ENCODE measurements at regions not wholly inside any gene's neighbourhood (a gene's known extent, or its start where the extent isn't known, plus 50 kb on each side); places are given as distances from the start of the nearest gene placed in this dataset.
"Not testable (repeated sequence)": the region's sequence is repeated elsewhere in the genome, so short reads cannot be mapped to it uniquely, and the experiment has no call there.

DNA sequence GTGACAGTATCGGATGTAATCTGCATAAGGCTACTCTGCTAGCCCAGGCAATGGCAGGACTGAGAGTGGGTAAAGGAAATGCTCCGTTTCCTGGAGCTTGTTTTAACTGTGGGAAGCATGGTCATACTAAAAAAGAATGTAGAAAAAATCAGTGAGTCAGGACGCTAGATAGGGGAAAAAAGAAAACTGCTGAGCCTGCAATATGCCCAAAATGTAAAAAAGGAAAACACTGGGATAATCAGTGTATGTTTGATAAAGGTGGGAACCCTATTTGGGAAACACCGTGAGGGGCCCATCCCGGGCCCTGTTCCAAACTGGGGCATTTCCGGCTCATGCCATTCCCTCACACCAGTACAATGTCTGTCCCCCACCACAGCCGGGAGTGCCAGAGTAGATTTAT lies 775.8 kb downstream of the ZPLD1 start:
- no peak for DNase-seq

GRCh38 chr3:103218146-103218545 lies 783.3 kb downstream of the ZPLD1 start:
- DNase-seq = peak; percentile 28

DNA sequence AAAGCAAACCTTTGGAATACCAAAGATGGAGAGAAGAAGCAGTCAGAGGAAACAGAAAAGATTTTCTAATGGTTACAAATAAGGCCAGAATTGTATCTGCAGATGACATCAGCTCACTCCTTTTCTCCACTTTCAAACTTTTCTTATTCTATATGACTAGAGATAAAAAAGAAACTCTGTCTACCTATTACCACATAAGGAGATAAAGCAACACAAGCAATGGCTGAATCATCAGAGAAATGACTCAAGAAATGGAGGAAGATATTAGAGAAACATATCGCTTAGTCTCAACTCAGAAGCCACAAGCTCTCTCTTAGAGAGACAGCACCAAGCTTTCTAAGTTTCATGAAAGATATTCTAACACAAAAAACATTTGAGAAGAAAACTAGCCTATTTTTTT lies 784.0 kb downstream of the ZPLD1 start:
- DNase-seq = peak; percentile 13

- no peak for DNase-seq
Observed at GRCh38 chr3:103227651-103228050, 792.8 kb downstream of the ZPLD1 start.

- DNase-seq = no peak
Observed at GRCh38 chr3:103247459-103247858, 812.6 kb downstream of the ZPLD1 start.

DNA sequence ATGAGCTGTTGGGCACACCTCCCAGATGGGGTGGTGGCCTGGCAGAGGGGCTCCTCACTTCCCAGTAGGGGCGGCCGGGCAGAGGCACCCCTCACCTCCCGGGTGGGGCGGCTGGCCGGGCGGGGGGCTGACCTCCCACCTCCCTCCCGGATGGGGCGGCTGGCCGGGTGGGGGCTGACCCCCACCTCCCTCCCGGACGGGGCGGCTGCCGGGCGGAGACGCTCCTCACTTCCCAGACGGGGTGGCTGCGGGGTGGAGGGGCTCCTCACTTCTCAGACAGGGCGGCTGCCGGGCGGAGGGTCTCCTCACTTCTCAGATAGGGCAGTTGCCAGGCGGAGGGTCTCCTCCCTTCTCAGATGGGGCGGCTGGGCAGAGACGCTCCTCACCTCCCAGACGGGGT lies 820.0 kb downstream of the ZPLD1 start:
- not testable (repeated sequence) for DNase-seq

GRCh38 chr3:103269287-103269686 lies 834.5 kb downstream of the ZPLD1 start:
- DNase-seq = no peak

- DNase-seq = no peak
Observed at GRCh38 chr3:103271575-103271974, 836.8 kb downstream of the ZPLD1 start.

- DNase-seq = peak; percentile 2
Observed at GRCh38 chr3:103295974-103296570, 861.3 kb downstream of the ZPLD1 start.

DNA sequence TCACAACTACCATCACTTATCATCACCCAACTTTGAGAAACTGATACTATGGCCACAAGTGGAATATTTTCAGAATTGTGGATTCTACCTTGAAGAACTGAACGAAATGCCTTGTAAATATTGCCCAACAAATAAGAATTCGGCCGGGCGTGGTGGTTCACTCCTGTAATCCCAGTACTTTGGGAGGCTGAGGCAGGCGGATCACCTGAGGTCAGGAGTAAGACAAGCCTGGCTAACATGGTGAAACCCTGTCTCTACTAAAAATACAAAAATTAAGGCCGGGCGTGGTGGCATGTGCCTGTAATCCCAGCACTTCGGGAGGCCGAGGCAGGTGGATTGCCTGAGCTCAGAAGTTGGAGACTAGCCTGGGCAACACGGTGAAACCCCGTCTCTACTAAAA lies 862.7 kb downstream of the ZPLD1 start:
- not testable (repeated sequence) for DNase-seq

DNA sequence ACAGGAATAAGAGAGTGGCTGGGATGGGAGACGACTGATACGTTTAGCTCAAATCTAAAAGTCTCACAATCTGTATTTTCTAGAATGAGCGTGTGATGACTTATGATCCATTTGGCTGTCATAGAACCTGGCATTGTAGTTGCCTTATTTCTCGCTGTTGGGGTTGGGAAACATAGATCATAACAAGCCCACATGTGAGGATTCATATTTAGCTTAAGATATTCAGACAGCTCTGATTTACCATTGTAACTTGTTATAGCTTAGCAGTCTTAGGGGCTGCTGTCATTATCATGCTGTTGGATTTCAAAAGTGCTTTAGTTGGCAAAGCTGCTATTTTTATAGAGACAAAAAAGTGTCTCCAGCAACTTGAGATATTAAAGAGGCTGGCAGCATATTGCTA lies 871.3 kb downstream of the ZPLD1 start:
- DNase-seq = no peak

DNA sequence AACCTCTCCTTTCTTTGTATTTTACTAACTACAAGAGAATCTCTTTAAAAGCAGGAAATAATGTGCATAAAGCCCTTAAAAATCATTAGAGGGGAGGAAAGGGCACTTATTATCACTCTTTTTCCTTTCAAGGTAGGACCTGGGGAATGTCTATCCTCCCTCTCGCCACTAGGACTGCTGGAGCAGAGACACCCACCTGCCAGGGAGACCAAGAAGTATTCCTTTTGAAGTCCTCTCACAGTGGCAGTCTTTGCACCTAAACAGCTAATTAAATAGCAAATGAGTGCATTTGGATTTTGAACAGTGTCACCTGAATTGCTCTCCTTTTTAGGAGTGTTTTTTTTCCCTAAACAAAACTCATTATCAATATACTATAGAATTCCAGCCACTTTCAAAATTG lies 874.1 kb downstream of the ZPLD1 start:
- DNase-seq = no peak

GRCh38 chr3:103319912-103320311 lies 885.1 kb downstream of the ZPLD1 start:
- DNase-seq = no peak

DNA sequence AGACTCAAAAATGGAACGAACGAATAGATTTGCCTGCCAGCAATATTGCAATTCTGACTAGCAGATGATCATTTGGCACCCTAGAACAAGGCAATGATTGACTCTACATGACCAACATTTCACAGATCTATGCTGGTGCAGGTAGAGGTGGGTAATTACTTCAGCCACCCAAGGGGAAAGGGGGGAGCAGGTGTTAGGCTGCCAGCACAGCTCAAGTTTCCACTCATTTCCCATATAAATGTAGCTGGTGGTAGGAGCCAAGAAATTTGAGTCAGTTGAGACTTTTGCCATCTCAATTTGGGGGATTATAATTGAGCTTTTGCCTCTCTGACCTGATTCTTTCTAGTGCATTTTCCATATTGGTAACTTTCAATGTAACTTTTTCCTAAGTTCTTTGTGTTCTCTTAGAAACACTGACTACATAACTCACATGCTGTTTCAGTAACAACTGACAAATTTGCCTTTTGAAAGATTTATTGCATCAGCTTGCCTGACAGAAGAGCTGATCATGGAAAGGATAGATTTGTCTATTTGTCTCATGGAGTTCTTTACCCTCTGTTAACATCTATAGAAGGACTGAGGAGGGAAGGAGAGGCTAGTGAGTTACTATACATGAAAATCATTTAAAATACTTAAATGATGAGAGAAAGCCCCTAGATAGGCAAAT lies 902.5 kb downstream of the ZPLD1 start:
- DNase-seq = no peak

GRCh38 chr3:103341078-103341606 lies 906.3 kb downstream of the ZPLD1 start:
- no peak for DNase-seq

DNA sequence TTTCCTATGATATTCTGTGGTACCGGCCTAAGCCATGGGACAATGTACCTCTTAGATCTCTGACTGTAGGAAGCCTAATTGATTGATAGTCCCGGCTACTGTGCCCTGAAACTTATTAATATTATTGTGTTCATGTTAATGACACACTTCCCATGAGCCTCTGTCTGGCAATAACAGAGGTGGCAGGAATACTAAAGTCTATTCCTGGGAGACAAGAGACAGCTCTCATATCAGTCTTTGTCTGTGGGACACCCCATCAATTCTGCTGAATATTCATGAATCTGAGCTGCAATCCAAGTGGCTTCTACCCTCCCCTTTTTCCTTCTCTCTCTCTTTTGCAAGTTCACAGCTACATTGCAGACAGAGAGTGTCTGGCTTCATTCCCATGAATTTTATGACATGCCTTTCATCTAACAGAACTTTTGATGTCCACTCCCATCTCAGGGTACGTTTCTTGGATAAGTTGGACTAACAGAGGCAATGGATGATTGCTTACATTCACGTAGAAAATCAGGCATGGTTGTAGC lies 907.5 kb downstream of the ZPLD1 start:
- DNase-seq = no peak

GRCh38 chr3:103349760-103350159 lies 914.9 kb downstream of the ZPLD1 start:
- no peak for DNase-seq

GRCh38 chr3:103365467-103365866 lies 930.7 kb downstream of the ZPLD1 start:
- no peak for DNase-seq

- no peak for DNase-seq
Observed at GRCh38 chr3:103367481-103367880, 932.7 kb downstream of the ZPLD1 start.

DNA sequence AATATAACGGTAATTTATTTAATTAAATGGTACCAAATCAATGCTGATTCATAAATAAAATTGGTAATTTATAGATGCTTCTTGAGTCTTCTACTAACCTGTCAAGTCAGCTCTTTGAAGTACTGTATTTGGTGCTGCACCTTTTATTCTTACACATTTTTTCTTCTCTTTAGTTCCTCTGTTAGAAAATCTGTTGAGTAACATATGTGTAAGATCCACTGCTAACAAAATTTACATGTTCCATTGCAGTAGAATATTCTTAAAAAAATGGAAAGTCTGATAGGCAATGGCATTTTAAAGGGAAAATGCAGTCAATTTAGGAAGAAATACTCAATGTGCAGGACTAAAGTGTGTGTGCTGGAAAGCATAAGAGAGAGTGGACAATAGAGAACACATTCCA lies 936.6 kb downstream of the ZPLD1 start:
- DNase-seq = no peak

DNA sequence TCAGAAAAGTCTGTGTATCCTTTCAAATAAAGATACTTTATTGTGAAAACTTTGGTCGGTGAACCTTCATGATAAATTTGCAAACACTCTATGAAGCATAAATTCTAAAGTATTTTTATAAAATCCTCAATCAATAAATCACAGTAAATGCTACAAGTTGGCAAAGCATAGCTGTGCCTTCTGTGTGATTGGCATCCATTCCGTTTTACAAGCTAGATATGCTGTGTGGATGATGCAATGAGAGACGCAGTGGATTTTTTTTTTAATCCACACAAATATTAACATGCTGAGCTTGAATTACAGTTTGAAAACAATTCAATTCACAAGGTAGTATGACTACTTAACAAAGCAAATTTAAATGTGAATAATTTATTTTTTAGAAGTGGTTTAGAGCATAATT lies 937.2 kb downstream of the ZPLD1 start:
- DNase-seq = no peak

GRCh38 chr3:103380391-103380790 lies 945.6 kb downstream of the ZPLD1 start:
- DNase-seq = no peak

GRCh38 chr3:103381296-103382079 lies 946.7 kb downstream of the ZPLD1 start:
- no peak for DNase-seq
